CD4-positive, alpha-beta T cell treated with Interleukin-2 at 100 ng/mL for 4 hours (primary cell): ENCODE measurements at regions not wholly inside any gene's neighbourhood (a gene's known extent, or its start where the extent isn't known, plus 50 kb on each side); places are given as distances from the start of the nearest gene placed in this dataset.
"Not testable (repeated sequence)": the region's sequence is repeated elsewhere in the genome, so short reads cannot be mapped to it uniquely, and the experiment has no call there.

Experiments used
- DNase-seq: peaks from one replicate; pipeline ENCODE4 v3.0.0-alpha.2; 2020; ENCODE audit warnings: low spot score

GRCh38 chr20:39766333-39766732, 804.2 kb downstream of the DHX35 start:
- no peak for DNase-seq

GRCh38 chr20:39762716-39763115, 800.6 kb downstream of the DHX35 start:
- no peak for DNase-seq

- DNase-seq, result no peak
These were observed 796.7 kb downstream of the DHX35 start for GRCh38 chr20:39758876-39759275.

GRCh38 chr20:39756828-39757227, 794.7 kb downstream of the DHX35 start:
- no peak for DNase-seq

GRCh38 chr20:39756369-39756768, 794.2 kb downstream of the DHX35 start:
- DNase-seq, result no peak

GRCh38 chr20:39752262-39752876, 790.2 kb downstream of the DHX35 start:
- no peak for DNase-seq

- no peak for DNase-seq
These were observed 789.5 kb downstream of the DHX35 start for GRCh38 chr20:39751557-39752137.

GRCh38 chr20:39745380-39745779, 783.2 kb downstream of the DHX35 start:
- DNase-seq, result no peak

- no peak for DNase-seq
These were observed 776.5 kb downstream of the DHX35 start for GRCh38 chr20:39738651-39739050.

GRCh38 chr20:39736434-39737327, 774.5 kb downstream of the DHX35 start:
- no peak for DNase-seq

GRCh38 chr20:39725513-39725912, 763.4 kb downstream of the DHX35 start:
- not testable (repeated sequence) for DNase-seq

- DNase-seq, result no peak
These were observed 757.1 kb downstream of the DHX35 start for GRCh38 chr20:39719293-39719692.

GRCh38 chr20:39717936-39718335, 755.8 kb downstream of the DHX35 start:
- DNase-seq, result no peak

GRCh38 chr20:39716796-39717341, 754.7 kb downstream of the DHX35 start:
- no peak for DNase-seq

- DNase-seq, result no peak
These were observed 751.1 kb downstream of the DHX35 start for GRCh38 chr20:39713076-39713840.

GRCh38 chr20:39706184-39706663, 744.1 kb downstream of the DHX35 start:
- no peak for DNase-seq

GRCh38 chr20:39705032-39705431, 742.9 kb downstream of the DHX35 start:
- no peak for DNase-seq

GRCh38 chr20:39703357-39703756, 741.2 kb downstream of the DHX35 start:
- not testable (repeated sequence) for DNase-seq

GRCh38 chr20:39702701-39703349, 740.7 kb downstream of the DHX35 start:
- DNase-seq, result no peak

- DNase-seq, result no peak
These were observed 738.4 kb downstream of the DHX35 start for GRCh38 chr20:39700528-39700927.

GRCh38 chr20:39699166-39699725, 737.1 kb downstream of the DHX35 start:
- DNase-seq, result no peak
